HepG2 (cell line): ENCODE measurements at regions not wholly inside any gene's neighbourhood (a gene's known extent, or its start where the extent isn't known, plus 50 kb on each side); places are given as distances from the start of the nearest gene placed in this dataset.
"Not testable (repeated sequence)": the region's sequence is repeated elsewhere in the genome, so short reads cannot be mapped to it uniquely, and the experiment has no call there.

Experiments
- ATAC-seq: fragments of 200-7000 bp; cut with Tn5 transposase; 3 replicates; pipeline ENCODE4 v1.9.1; 2020; ENCODE audit warnings: mild to moderate bottlenecking, moderate library complexity
- BruUV-seq: library from RNA; stranded (reverse); fragments of 400-500 nt; replicated peaks from 2 replicates; lab custom pipeline; 2021; lab: Mats Ljungman, UMichigan
- CTCF ChIA-PET: fragments of 300-600 bp; formaldehyde crosslinking; extraction: SDS; loops from one replicate; lab custom pipeline; 2021; ENCODE audit warnings: low total read pairs, inconsistent platforms, low intra/inter-chr PET ratio; lab: Yijun Ruan, JAX
- POLR2A ChIA-PET: fragments of 350-600 bp; sonication (Branson Sonifier 250); formaldehyde crosslinking; loops from one replicate; lab custom pipeline; 2020; ENCODE audit warnings: antibody characterized with exemption, inconsistent platforms; lab: Yijun Ruan, JAX
- DNase-seq: peaks from one replicate; pipeline ENCODE4 v3.0.0-alpha.2; 2015; ENCODE audit warnings: low spot score
- FAIRE-seq: peaks from 3 replicates; lab custom pipeline; 2011; peaks lifted over from hg19 to GRCh38; lab: Jason Lieb, UNC
- H2AFZ ChIP-seq: one replicate; pipeline ENCODE4 v1.6.1; 2011; ENCODE audit warnings: low read length, inconsistent platforms
- H3K27ac ChIP-seq: fragments of 300-600 bp; 3 replicates; pipeline ENCODE4 v1.8.0; 2011; ENCODE audit warnings: mixed run types, mild to moderate bottlenecking, mixed read lengths, low read length, inconsistent platforms; ENCODE audit not compliant: insufficient read depth; ENCODE audit errors: extremely low read length
- H3K27me3 ChIP-seq, 2 experiments: fragments of 200-600 bp in 1 of 2; 2 replicates in 1 of 2; 3 replicates in 1 of 2; pipeline versions ENCODE4 v1.6.0 to v1.8.0; 2011; ENCODE audit warnings: low read length in 2 of 2, mild to moderate bottlenecking in 2 of 2, moderate library complexity in 2 of 2, inconsistent platforms in 1 of 2; ENCODE audit not compliant: insufficient read depth in 2 of 2, control insufficient read depth in 1 of 2
- H3K36me3 ChIP-seq, 2 experiments: fragments of 200-600 bp in 1 of 2; replicated peaks in 1 of 2; 2 replicates in 1 of 2; 3 replicates in 1 of 2; pipeline versions ENCODE4 v1.5.1 to v1.8.0; 2011; ENCODE audit warnings: low read length in 2 of 2, inconsistent platforms in 1 of 2; ENCODE audit not compliant: insufficient read depth in 2 of 2, control insufficient read depth in 1 of 2
- H3K4me1 ChIP-seq: 2 replicates; pipeline ENCODE4 v1.5.1; 2012; ENCODE audit warnings: low read length, inconsistent platforms; ENCODE audit not compliant: insufficient read depth
- H3K4me2 ChIP-seq: 2 replicates; pipeline ENCODE4 v1.6.0; 2011; ENCODE audit warnings: low read depth, low read length, inconsistent platforms
- H3K4me3 ChIP-seq, 3 experiments: fragments of 200-600 bp in 1 of 3; sonication (generic), shearing (Covaris generic) in 1 of 3; replicated peaks in 1 of 3; 2 replicates each; pipeline ENCODE4 v1.5.1; 2011 to 2016; ENCODE audit warnings: low read length in 3 of 3, inconsistent platforms in 2 of 3, low read depth in 2 of 3, mild to moderate bottlenecking in 2 of 3, control low read depth in 1 of 3, mixed read lengths in 1 of 3; ENCODE audit not compliant: insufficient read depth in 1 of 3
- H3K79me2 ChIP-seq: one replicate; pipeline ENCODE4 v1.6.1; 2011; ENCODE audit warnings: low read length, inconsistent platforms; ENCODE audit not compliant: insufficient read depth
- H3K9ac ChIP-seq: 2 replicates; pipeline ENCODE4 v1.6.0; 2011; ENCODE audit warnings: mild to moderate bottlenecking, low read depth, low read length, inconsistent platforms; ENCODE audit not compliant: insufficient read depth
- H3K9me3 ChIP-seq: 2 replicates; pipeline ENCODE4 v1.5.1; 2012; ENCODE audit warnings: mild to moderate bottlenecking, low read length
- H4K20me1 ChIP-seq: 2 replicates; pipeline ENCODE4 v1.6.0; 2011; ENCODE audit warnings: inconsistent platforms, mild to moderate bottlenecking, low read length, moderate library complexity; ENCODE audit not compliant: insufficient read depth
- CREM ChIP-seq, 2 experiments: sonication (generic) in 1 of 2; formaldehyde crosslinking in 1 of 2; IDR thresholded peaks; 2 replicates each; pipeline versions ENCODE4 v1.4.0 to v1.6.1; 2016 to 2020; ENCODE audit warnings: antibody characterized with exemption in 1 of 2, mild to moderate bottlenecking in 1 of 2, missing genetic modification reagents in 1 of 2
- HNRNPK ChIP-seq: fragments of 200-400 bp; formaldehyde crosslinking; IDR thresholded peaks from 2 replicates; pipeline ENCODE4 v1.6.1; 2018; ENCODE audit warnings: low read length, low read depth, moderate library complexity, mild to moderate bottlenecking; ENCODE audit not compliant: poor library complexity, severe bottlenecking
- NR2F1 ChIP-seq, 2 experiments: fragments of 450-650 bp in 1 of 2; formaldehyde crosslinking in 1 of 2; IDR thresholded peaks; 2 replicates each; pipeline versions ENCODE4 v1.5.0 to v1.6.1; 2016 to 2020; ENCODE audit warnings: mild to moderate bottlenecking in 1 of 2, missing compliant biosample characterization in 1 of 2, missing genetic modification reagents in 1 of 2, moderate library complexity in 1 of 2
- POLR2A ChIP-seq, 2 experiments: IDR thresholded peaks; 2 replicates each; pipeline ENCODE4 v1.6.1; 2011; ENCODE audit warnings: low read depth in 2 of 2, low read length in 2 of 2, mild to moderate bottlenecking in 1 of 2, moderate library complexity in 1 of 2; ENCODE audit not compliant: insufficient read depth in 1 of 2
- PTBP1 ChIP-seq: fragments of 200-400 bp; formaldehyde crosslinking; IDR thresholded peaks from 2 replicates; pipeline ENCODE4 v1.6.1; 2018; ENCODE audit warnings: low read length, low read depth; ENCODE audit not compliant: poor library complexity, severe bottlenecking
- ZNF563 ChIP-seq: sonication (generic); formaldehyde crosslinking; IDR thresholded peaks from 2 replicates; pipeline ENCODE4 v1.8.0; 2022; ENCODE audit warnings: mild to moderate bottlenecking, moderate library complexity, missing genetic modification reagents
- whole genome bisulfite sequencing: methylation state at CpG from one replicate; pipeline ENCODE4 v1.1.6; 2017; ENCODE audit warnings: low lambda C conversion rate; 5-methylcytosine and 5-hydroxymethylcytosine counted together
- in situ Hi-C: cut with HindIII; loops from 2 replicates; pipeline ENCODE4 v1.10.0; 2017; ENCODE audit warnings: low pct_unique_long_range_greater_than_20kb; ENCODE audit not compliant: extremely low pct_ligation_motif_present
- intact Hi-C: fragments of 100-400 bp; cut with micrococcal nuclease; formaldehyde crosslinking; loops from one replicate; pipeline ENCODE4 v1.10.0; 2022; ENCODE audit not compliant: unreplicated experiment
- TF ChIP-seq, protein P1 (sequence below): sonication (generic); formaldehyde crosslinking; IDR thresholded peaks from 2 replicates; pipeline ENCODE4 v1.4.0; 2020; ENCODE audit warnings: mild to moderate bottlenecking, low read depth, missing genetic modification reagents
- TF ChIP-seq, protein P2 (sequence below): sonication (generic); formaldehyde crosslinking; IDR thresholded peaks from 2 replicates; pipeline ENCODE4 v1.4.0; 2020; ENCODE audit warnings: mild to moderate bottlenecking, missing genetic modification reagents
- TF ChIP-seq, protein P3 (sequence below): sonication (generic); formaldehyde crosslinking; IDR thresholded peaks from 2 replicates; pipeline ENCODE4 v1.8.1; 2022; ENCODE audit warnings: mild to moderate bottlenecking, missing genetic modification reagents
- TF ChIP-seq, protein P4 (sequence below): sonication (generic); formaldehyde crosslinking; IDR thresholded peaks from 2 replicates; pipeline ENCODE4 v1.8.1; 2023; ENCODE audit warnings: mild to moderate bottlenecking, moderate library complexity, missing genetic modification reagents

DNA sequence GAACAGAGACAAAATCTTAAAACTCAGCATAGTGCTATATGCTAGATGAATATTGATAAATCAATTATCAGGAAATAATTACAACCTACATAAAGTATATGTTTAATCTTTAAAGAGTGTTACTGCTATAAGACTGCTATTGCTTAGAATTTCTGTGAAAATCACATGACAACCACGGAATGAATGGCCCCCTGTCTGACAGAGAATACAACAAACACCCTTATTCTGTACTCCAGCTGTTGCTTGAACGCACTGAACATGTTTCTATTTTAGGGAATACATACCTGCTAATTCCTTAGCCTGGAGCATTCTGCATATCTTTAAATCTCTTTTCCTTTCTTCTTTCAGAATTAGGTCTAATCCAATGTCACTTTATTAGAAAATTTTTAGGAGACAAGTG is 452.4 kb upstream of the PHF14 start:
- Histone ChIP-seq H3K9ac (no peak overlapping the region), H3K27ac (no peak overlapping the region), H3K9me3 (peaks cover 58% of the 10 kb centered on the region), H3K4me2 (no peak overlapping the region), H3K4me1 (no peaks in the 10 kb centered on the region), H3K36me3 (no peaks in the 10 kb centered on the region), H3K4me3 (no peak overlapping the region), H4K20me1 (no peaks in the 10 kb centered on the region), H3K79me2 (no peaks in the 10 kb centered on the region), H2AFZ (no peak overlapping the region), H3K27me3 (no peaks in the 10 kb centered on the region)
- intact Hi-C loops (no loop called here), in situ Hi-C loops (no loop called here)
- ChIA-PET POLR2A (no interaction called here), CTCF (no interaction called here)
- no TSS peak for BruUV-seq
- no peak for FAIRE-seq
- WGBS = 0% methylated on average over 2 of the region's 2 CpGs
- ATAC-seq = no peak
- DNase-seq = no peak
- TF ChIP-seq, protein P1, sequence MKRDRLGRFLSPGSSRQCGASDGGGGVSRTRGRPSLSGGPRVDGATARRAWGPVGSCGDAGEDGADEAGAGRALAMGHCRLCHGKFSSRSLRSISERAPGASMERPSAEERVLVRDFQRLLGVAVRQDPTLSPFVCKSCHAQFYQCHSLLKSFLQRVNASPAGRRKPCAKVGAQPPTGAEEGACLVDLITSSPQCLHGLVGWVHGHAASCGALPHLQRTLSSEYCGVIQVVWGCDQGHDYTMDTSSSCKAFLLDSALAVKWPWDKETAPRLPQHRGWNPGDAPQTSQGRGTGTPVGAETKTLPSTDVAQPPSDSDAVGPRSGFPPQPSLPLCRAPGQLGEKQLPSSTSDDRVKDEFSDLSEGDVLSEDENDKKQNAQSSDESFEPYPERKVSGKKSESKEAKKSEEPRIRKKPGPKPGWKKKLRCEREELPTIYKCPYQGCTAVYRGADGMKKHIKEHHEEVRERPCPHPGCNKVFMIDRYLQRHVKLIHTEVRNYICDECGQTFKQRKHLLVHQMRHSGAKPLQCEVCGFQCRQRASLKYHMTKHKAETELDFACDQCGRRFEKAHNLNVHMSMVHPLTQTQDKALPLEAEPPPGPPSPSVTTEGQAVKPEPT (CRISPR knock-in tag) = no peak
- TF ChIP-seq CREM (IDR thresholded peaks at IDR 0.05) (no peak), CREM (CRISPR knock-in tag; IDR thresholded peaks at IDR 0.05) (no peak), HNRNPK (no peak), PTBP1 (no peak), ZNF563 (CRISPR knock-in tag) (no peak), NR2F1 (CRISPR knock-in tag; IDR thresholded peaks at IDR 0.05) (no peak), POLR2A (IDR thresholded peaks at IDR 0.05; ENCODE audit: insufficient read depth in 1 of 2, low read depth in 2 of 2, low read length in 2 of 2) (no peak)
- TF ChIP-seq, protein P2, sequence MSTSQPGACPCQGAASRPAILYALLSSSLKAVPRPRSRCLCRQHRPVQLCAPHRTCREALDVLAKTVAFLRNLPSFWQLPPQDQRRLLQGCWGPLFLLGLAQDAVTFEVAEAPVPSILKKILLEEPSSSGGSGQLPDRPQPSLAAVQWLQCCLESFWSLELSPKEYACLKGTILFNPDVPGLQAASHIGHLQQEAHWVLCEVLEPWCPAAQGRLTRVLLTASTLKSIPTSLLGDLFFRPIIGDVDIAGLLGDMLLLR (CRISPR knock-in tag) = no peak
- TF ChIP-seq, protein P3, sequence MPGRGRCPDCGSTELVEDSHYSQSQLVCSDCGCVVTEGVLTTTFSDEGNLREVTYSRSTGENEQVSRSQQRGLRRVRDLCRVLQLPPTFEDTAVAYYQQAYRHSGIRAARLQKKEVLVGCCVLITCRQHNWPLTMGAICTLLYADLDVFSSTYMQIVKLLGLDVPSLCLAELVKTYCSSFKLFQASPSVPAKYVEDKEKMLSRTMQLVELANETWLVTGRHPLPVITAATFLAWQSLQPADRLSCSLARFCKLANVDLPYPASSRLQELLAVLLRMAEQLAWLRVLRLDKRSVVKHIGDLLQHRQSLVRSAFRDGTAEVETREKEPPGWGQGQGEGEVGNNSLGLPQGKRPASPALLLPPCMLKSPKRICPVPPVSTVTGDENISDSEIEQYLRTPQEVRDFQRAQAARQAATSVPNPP (CRISPR knock-in tag) = no peak
- TF ChIP-seq, protein P4, sequence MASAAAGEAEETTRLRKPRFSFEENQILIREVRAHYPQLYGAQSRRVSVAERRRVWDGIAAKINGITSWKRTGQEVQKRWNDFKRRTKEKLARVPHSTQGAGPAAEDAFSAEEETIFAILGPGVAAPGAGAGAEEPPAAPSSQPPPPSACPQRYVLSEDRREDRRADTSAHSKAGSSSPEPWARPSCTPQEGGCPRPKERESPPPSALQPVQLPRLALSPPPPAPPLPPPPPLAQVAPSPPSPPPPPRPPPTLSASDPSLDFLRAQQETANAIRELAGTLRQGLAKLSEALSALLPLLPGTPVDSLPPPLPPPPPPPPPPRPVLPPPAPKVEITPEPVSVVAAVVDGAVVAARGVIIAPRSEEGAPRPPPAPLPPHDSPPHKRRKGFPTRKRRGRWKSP (CRISPR knock-in tag) = no peak

DNA sequence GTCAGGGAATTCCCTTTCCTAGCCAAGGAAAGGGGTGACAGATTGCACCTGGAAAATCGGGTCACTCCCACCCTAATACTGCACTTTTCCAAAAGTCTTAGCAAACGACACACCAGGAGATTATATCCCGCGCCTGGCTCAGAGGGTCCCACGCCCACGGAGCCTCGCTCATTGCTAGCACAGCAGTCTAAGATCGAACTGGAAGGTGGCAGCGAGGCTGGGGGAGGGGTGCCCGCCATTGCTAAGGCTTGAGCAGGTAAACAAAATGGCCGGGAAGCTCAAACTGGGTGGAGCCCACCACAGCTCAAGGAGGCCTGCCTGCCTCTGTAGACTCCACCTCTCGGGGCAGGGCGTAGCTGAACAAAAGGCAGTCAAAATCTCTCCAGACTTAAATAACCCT is 440.2 kb upstream of the PHF14 start:
- in situ Hi-C loops, CTCF ChIA-PET, intact Hi-C loops: not testable (repeated sequence)

More for the DNA sequence above, 440.2 kb upstream of the PHF14 start:
- H3K9ac ChIP-seq, DNase-seq, H3K27ac ChIP-seq, BruUV-seq, H2AFZ ChIP-seq, H3K4me2 ChIP-seq, ATAC-seq, H3K27me3 ChIP-seq, FAIRE-seq, H3K4me1 ChIP-seq, H4K20me1 ChIP-seq, POLR2A ChIA-PET, H3K79me2 ChIP-seq, H3K36me3 ChIP-seq, H3K4me3 ChIP-seq: not testable (repeated sequence)
- H3K9me3 ChIP-seq = peaks cover 14% of the 10 kb centered on the region; the same call in 1 of the 2 replicates
- 13% methylated on average over 9 of the region's 13 CpGs for WGBS
